ENCODE measurements at regions not wholly inside any gene's neighbourhood (a gene's known extent, or its start where the extent isn't known, plus 50 kb on each side); places are given as distances from the start of the nearest gene placed in this dataset.

DNA sequence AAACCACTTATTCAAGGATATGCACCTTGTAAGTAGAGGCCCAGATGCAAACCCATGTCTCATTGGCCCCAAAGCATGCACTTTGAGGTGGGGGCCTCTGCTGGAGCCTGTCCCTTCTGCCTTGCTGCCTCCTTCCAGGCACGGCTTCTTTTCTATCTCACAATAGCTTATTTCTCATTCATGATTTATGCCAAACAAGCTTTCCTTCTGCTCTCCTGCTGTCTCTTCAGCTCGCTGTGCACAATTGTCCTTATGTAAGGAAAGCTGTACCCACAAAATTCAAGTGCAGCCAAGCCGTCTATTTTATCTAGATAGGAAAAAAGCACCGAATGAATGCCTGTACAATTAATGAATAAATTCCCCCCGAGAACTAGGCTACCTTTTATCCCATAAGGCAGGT, 124.8 kb upstream of the PACRGL start:
- Histone ChIP-seq H3K36me3 (no peaks in the 10 kb centered on the region), H3K27me3 (no peaks in the 10 kb centered on the region), H3K27ac (no peak overlapping the region), H3K4me3 (no peak overlapping the region), H3K4me1 (no peaks in the 10 kb centered on the region), H3K9me3 (no peaks in the 10 kb centered on the region)
- WGBS, 2 donors: 72 to 79% methylated on average over 5 of the region's 5 CpGs
- intact Hi-C loops (cut with DNase I): no loop called here
- TF ChIP-seq, protein P1, sequence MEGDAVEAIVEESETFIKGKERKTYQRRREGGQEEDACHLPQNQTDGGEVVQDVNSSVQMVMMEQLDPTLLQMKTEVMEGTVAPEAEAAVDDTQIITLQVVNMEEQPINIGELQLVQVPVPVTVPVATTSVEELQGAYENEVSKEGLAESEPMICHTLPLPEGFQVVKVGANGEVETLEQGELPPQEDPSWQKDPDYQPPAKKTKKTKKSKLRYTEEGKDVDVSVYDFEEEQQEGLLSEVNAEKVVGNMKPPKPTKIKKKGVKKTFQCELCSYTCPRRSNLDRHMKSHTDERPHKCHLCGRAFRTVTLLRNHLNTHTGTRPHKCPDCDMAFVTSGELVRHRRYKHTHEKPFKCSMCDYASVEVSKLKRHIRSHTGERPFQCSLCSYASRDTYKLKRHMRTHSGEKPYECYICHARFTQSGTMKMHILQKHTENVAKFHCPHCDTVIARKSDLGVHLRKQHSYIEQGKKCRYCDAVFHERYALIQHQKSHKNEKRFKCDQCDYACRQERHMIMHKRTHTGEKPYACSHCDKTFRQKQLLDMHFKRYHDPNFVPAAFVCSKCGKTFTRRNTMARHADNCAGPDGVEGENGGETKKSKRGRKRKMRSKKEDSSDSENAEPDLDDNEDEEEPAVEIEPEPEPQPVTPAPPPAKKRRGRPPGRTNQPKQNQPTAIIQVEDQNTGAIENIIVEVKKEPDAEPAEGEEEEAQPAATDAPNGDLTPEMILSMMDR (IDR thresholded peaks at IDR 0.05): no peak
- DNase-seq: no peak
- FAIRE-seq: no peak
- no peak for ATAC-seq

DNA sequence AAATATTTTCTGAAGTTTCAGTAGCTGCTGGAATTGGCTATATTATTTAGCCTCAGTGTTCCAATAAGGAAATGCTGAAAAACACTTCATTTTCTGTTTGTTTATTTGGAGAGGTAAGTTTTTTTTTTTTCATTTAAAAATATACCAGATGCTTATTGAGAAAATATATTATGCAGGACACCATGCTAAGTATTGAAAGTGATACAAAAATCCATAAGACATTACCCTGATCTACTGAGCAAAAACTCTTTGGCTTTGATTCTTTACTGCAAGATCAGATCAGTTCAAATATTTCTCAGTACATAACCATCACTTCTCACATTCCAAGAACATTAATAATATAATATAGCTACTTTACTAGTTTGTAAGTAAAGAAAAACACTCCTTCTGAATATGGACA, 123.4 kb upstream of the PACRGL start:
- FAIRE-seq (no peak), DNase-seq (no peak), ATAC-seq (no peak)
- no peaks in the 10 kb centered on the region for H3K36me3 ChIP-seq
- no peaks in the 10 kb centered on the region for H3K9me3 ChIP-seq
- TF ChIP-seq, protein P1 (IDR thresholded peaks at IDR 0.05): no peak
- H3K4me3 ChIP-seq: no peak overlapping the region
- H3K27me3 ChIP-seq: no peaks in the 10 kb centered on the region
- H3K4me1 ChIP-seq: no peaks in the 10 kb centered on the region
- no peak overlapping the region for H3K27ac ChIP-seq
- intact Hi-C loops (cut with DNase I): no loop called here

DNA sequence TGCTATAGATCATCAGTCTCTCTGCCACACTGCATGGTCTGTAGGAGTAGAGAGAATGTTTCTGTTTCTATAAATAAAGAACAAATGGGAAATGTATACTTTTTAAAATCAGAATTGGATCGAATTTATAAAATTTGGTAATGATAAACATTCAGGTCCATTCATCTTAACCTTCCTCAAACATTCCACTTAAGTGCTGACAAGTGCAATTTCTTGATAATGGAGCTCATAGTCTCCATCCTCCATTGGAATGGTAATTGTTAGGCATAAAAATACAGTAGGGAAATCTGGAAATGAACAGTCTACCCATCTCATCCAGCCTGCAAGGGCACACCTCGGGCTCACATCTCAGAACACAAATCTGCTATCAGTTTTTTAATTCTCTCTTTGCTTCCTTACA, 122.6 kb upstream of the PACRGL start:
- FAIRE-seq (no peak), DNase-seq (no peak), ATAC-seq (no peak)
- Histone ChIP-seq H3K27ac (no peak overlapping the region), H3K9me3 (no peaks in the 10 kb centered on the region), H3K4me1 (no peaks in the 10 kb centered on the region), H3K27me3 (no peaks in the 10 kb centered on the region), H3K36me3 (no peaks in the 10 kb centered on the region), H3K4me3 (no peak overlapping the region)
- intact Hi-C loops (cut with DNase I): no loop called here
- TF ChIP-seq, protein P1 (IDR thresholded peaks at IDR 0.05): no peak
- whole genome bisulfite sequencing, 2 donors: 52 to 61% methylated on average over 2 of the region's 2 CpGs

DNA sequence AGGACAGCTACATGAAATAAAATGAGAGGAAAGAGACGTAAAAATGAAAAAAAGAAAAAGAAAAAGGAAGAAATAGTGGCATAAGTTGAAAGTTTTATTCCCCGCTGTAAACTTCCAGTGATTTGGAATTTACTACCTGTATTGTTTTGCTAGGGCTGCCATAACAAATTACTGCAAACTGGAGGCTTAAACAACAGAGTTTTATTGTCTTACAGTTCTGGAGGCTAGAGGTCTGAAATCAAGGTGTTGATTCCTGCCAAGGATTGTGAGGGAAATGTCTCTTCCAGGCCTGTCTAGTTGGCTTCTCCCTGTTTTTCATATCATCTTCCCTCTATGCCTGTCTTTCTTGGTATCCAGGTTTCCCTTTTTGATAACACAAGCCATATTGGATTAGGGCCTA, 119.4 kb upstream of the PACRGL start:
- no peak overlapping the region for H3K4me3 ChIP-seq
- H3K9me3 ChIP-seq: no peaks in the 10 kb centered on the region
- DNase-seq: no peak
- H3K4me1 ChIP-seq: no peaks in the 10 kb centered on the region
- H3K27ac ChIP-seq: no peak overlapping the region
- no peaks in the 10 kb centered on the region for H3K27me3 ChIP-seq
- H3K36me3 ChIP-seq: no peaks in the 10 kb centered on the region
- FAIRE-seq: no peak
- no peak for ATAC-seq
- intact Hi-C loops (cut with DNase I): no loop called here
- TF ChIP-seq, protein P1 (IDR thresholded peaks at IDR 0.05): no peak
- WGBS, 2 donors: 80 to 84% methylated on average over 2 of the region's 2 CpGs

DNA sequence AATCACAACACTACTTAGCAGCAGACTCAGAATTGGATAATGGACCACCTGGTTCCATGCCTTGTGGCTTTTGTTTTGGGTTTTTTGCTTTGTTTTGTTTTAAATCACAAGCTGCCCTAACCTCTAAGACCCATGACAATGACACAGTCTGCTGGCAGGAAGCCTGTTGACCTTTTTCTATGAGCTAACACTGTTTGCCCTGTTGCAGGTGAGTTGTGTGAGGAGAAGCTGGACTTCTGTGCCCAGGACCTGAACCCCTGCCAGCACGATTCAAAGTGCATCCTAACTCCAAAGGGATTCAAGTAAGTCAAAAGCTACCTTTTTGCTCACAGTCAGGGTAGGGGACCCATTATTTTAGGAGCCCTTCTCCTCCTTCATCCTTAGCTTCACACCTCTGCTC, 110.8 kb upstream of the PACRGL start:
- Histone ChIP-seq H3K4me1 (no peaks in the 10 kb centered on the region), H3K9me3 (no peaks in the 10 kb centered on the region), H3K27me3 (no peaks in the 10 kb centered on the region), H3K27ac (no peak overlapping the region), H3K36me3 (no peaks in the 10 kb centered on the region), H3K4me3 (no peak overlapping the region)
- no peak for FAIRE-seq
- no peak for ATAC-seq
- 61 to 82% methylated on average over 1 of the region's 1 CpG for WGBS, 2 donors
- TF ChIP-seq, protein P1 (IDR thresholded peaks at IDR 0.05): no peak
- no peak for DNase-seq
- intact Hi-C loops (cut with DNase I): no loop called here

All from pancreas (tissue), 10 donors.